Thymus (tissue), 11 donors: ENCODE measurements at regions not wholly inside any gene's neighbourhood (a gene's known extent, or its start where the extent isn't known, plus 50 kb on each side); places are given as distances from the start of the nearest gene placed in this dataset.

Experiments used
- DNase-seq, 9 donors: peaks; one replicate each; pipeline ENCODE4 v3.0.0-alpha.2; 2013; ENCODE audit warnings: low spot score in 9 of 9, low read depth in 6 of 9, missing footprints in 1 of 9
- H3K27ac ChIP-seq, 2 donors: one replicate each; pipeline ENCODE4 v1.5.1; 2013; ENCODE audit warnings: control low read depth in 1 of 2, low read depth in 1 of 2, low read length in 1 of 2, mild to moderate bottlenecking in 1 of 2, moderate library complexity in 1 of 2
- H3K27me3 ChIP-seq, 2 donors: one replicate each; pipeline ENCODE4 v1.5.1; 2013; ENCODE audit warnings: low read length in 1 of 2; ENCODE audit not compliant: control insufficient read depth in 2 of 2, insufficient read depth in 1 of 2
- H3K36me3 ChIP-seq, 2 donors: one replicate each; pipeline ENCODE4 v1.5.1; 2013; ENCODE audit warnings: low read length in 1 of 2, mild to moderate bottlenecking in 1 of 2, moderate library complexity in 1 of 2; ENCODE audit not compliant: control insufficient read depth in 2 of 2, insufficient read depth in 2 of 2
- H3K4me1 ChIP-seq, 2 donors: one replicate each; pipeline ENCODE4 v1.5.1; 2013; ENCODE audit warnings: low read length in 2 of 2; ENCODE audit not compliant: control insufficient read depth in 2 of 2, insufficient read depth in 2 of 2
- H3K4me3 ChIP-seq, 2 donors: one replicate each; pipeline ENCODE4 v1.5.1; 2013; ENCODE audit warnings: low read length in 2 of 2, control low read depth in 1 of 2, mild to moderate bottlenecking in 1 of 2
- H3K9me3 ChIP-seq, 2 donors: one replicate each; pipeline ENCODE4 v1.5.1; 2013; ENCODE audit warnings: low read length in 1 of 2, mild to moderate bottlenecking in 1 of 2; ENCODE audit not compliant: control insufficient read depth in 2 of 2, insufficient read depth in 1 of 2
- WGBS: extraction: QIAGEN DNeasy Blood & Tissue Kit; methylation state at CpG from one replicate; pipeline ENCODE4 v1.1.7; 2013; 5-methylcytosine and 5-hydroxymethylcytosine counted together
- donor health status: healthy.

DNA sequence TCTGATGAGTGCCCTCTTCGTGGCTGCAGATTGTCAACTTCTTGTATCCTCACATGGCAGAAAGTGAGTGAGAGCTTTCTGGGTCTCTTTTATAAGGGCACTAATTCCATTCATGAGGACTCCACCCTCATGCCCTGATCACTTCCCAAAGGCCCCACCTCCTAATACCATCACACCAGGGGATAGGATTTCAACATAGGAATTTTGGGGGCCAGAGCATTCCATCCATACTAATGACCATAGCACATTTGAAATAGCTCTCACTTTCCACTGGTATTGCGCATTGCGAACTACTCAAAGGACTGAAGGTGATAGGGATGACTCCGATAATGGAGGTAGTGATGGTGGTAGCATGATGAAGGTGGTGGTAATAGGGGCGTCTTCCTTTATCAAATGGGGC is 324.3 kb downstream of the PRL start:
- Histone ChIP-seq H3K36me3 (peaks cover 0 to 36% of the 10 kb centered on the region in 2 donors), H3K4me3 (no peak overlapping the region), H3K9me3 (peaks cover 1 to 6% of the 10 kb centered on the region in 2 donors), H3K4me1 (peaks cover 14 to 31% of the 10 kb centered on the region in 2 donors), H3K27ac (peak overlapping the region in 1 of 2 donors; percentile 31), H3K27me3 (no peaks in the 10 kb centered on the region)
- no peak for DNase-seq
- WGBS: 97% methylated on average over 5 of the region's 5 CpGs

DNA sequence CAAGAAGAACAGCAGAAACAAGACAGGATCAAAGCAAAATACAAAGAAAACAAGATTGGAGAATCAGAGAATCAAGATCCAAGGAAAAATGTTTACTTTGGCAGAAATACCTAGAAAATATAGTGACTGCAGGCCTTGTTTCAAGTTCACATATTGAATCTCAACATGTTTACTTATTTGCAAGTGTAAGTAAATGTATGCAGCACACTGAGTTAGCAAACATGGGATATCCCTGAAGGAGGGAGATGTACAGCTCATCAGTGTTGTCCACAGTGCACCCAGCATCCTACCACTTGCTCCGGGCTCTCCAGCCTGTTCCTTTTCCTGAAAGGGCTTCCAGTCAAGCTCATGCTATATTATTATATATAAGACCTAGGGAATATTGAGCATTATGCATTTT is 319.5 kb downstream of the PRL start:
- H3K4me1 ChIP-seq: peaks cover 3 to 10% of the 10 kb centered on the region in 2 donors

DNA sequence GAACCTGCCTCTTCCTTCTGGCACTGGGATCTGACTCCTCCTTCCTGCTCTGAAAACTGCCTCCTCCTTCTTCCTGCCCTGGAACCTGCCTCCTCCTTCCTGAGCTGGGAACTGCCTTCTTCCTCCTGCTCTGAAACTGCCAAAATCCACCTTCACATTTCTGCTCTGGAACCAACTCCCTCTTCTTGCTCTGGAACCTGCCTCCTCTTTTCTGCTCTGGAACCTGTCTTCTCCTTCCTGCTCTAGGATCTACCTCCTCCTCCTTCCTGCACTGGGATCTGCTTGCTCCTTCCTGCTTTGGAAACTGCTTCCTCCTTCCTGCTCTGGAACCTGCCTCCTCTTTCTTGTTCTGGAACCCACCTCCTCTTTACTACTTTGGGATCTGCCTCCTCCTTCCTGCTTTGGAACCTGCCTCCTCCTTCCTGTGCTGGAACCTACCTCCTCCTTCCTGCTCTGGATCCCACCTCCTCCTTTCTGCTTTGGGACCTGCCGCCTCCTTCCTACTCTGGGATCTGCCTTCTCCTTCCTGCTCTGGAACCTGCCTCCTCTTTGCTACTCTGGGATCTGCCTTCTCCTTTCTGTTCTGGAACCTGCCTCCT is 315.5 kb downstream of the PRL start:
- DNase-seq: no peak
- 97% methylated on average over 1 of the region's 1 CpG for WGBS
- Histone ChIP-seq H3K27me3 (no peaks in the 10 kb centered on the region), H3K36me3 (peaks cover 10 to 49% of the 10 kb centered on the region in 2 donors), H3K27ac (no peak overlapping the region), H3K9me3 (no peaks in the 10 kb centered on the region), H3K4me3 (no peak overlapping the region), H3K4me1 (peaks cover 5 to 7% of the 10 kb centered on the region in 2 donors)

More for the DNA sequence above, 319.5 kb downstream of the PRL start:
- H3K36me3 ChIP-seq: peaks cover 10 to 69% of the 10 kb centered on the region in 2 donors
- 98% methylated on average over 1 of the region's 1 CpG for WGBS
- no peak overlapping the region for H3K4me3 ChIP-seq
- no peak overlapping the region for H3K27ac ChIP-seq
- no peaks in the 10 kb centered on the region for H3K27me3 ChIP-seq
- peaks cover 1 to 6% of the 10 kb centered on the region in 2 donors for H3K9me3 ChIP-seq
- DNase-seq: no peak

DNA sequence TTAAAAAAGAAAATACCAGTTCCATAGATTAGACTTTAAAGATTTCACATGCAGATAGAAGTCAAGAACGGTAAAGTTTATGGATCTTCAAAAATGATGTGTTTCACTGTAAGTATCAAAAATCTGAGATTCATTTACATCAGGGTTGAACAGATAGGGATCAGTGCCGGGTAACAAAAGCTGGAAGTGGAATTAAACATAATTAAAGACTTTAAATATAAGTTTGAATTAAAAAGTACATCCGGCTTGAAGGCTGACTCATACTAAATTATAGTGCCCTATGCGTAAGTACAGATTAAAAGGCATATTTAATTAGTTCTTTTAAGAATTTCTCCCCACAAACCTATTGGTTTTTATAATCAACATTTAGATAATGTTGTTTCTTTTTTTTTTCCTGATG is 312.7 kb downstream of the PRL start:
- no peak overlapping the region for H3K27ac ChIP-seq
- H3K4me1 ChIP-seq: peaks cover 11 to 21% of the 10 kb centered on the region in 2 donors
- DNase-seq: no peak
- no peak overlapping the region for H3K4me3 ChIP-seq
- no peaks in the 10 kb centered on the region for H3K9me3 ChIP-seq
- peaks cover 10 to 43% of the 10 kb centered on the region in 2 donors for H3K36me3 ChIP-seq
- 95% methylated on average over 4 of the region's 4 CpGs for WGBS
- H3K27me3 ChIP-seq: no peaks in the 10 kb centered on the region

DNA sequence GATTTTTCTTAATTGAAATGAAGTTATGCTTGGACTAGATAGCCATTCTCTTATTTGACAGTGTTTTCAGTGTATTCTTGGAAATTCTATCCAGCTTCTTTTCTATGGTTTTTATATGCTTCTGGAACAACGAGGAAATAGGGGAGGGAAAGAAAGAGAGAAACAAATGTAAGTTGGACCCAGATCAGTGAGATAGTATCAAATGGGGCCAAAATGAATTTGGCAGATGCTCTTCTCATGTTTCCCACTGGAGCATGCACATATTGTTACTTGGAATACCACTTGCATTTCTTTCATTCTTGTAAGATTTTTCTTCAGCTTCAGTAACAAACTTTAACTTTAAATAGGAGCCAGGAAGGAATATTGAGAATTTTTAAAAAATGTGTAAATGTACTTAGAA is 312.3 kb downstream of the PRL start:
- 91% methylated on average over 1 of the region's 1 CpG for WGBS
- H3K4me1 ChIP-seq: peaks cover 11 to 21% of the 10 kb centered on the region in 2 donors
- H3K36me3 ChIP-seq: peaks cover 10 to 40% of the 10 kb centered on the region in 2 donors
- no peaks in the 10 kb centered on the region for H3K9me3 ChIP-seq
- no peaks in the 10 kb centered on the region for H3K27me3 ChIP-seq
- no peak overlapping the region for H3K4me3 ChIP-seq
- no peak for DNase-seq
- no peak overlapping the region for H3K27ac ChIP-seq

DNA sequence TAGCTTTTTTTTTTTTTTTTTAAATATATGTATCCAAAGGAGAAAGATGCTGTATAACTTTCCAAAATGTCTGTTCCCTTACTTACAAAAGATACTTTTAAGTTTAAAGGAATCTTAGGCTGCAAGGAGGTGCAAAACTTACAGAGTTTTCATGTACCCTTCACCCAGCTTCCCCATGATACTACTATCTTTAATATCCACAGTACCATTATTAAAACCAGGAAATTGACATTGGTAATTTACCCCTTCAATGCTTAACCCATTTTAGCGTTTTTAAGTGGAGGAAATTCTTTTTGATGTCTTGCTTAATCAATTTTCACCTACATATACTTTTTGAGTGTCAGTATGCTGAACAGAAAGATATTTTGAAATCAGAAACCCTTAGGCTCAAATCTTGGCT is 310.9 kb downstream of the PRL start:
- Histone ChIP-seq H3K36me3 (peaks cover 3 to 32% of the 10 kb centered on the region in 2 donors), H3K9me3 (no peaks in the 10 kb centered on the region), H3K27me3 (no peaks in the 10 kb centered on the region), H3K4me3 (no peak overlapping the region), H3K27ac (no peak overlapping the region), H3K4me1 (peaks cover 8 to 14% of the 10 kb centered on the region in 2 donors)
- 91% methylated on average over 1 of the region's 1 CpG for WGBS
- no peak for DNase-seq

DNA sequence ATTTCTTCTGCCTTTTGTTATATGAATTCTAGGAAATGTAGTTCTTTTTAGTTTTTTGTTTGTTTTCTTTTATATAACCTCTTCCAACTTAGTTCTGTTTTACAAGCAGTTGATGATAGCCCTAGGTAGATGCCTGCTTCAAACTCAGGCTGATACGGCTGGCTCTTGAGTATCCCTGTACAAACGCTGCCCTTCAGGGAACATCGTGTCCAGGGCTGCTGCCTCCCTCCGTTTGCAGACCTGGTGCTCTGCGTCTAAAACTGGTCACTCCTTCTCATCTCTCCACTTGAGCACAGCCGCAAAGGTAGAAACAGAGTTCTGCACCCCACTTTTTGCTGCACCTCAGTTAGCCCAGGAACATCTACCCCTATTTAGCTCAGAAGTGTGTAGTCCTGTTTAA is 310.1 kb downstream of the PRL start:
- no peak overlapping the region for H3K4me3 ChIP-seq
- 96% methylated on average over 6 of the region's 6 CpGs for WGBS
- H3K36me3 ChIP-seq: peaks cover 0 to 27% of the 10 kb centered on the region in 2 donors
- no peaks in the 10 kb centered on the region for H3K9me3 ChIP-seq
- H3K4me1 ChIP-seq: peaks cover 8 to 22% of the 10 kb centered on the region in 2 donors
- H3K27me3 ChIP-seq: no peaks in the 10 kb centered on the region
- no peak for DNase-seq
- H3K27ac ChIP-seq: peak overlapping the region; percentile 10 to 55

DNA sequence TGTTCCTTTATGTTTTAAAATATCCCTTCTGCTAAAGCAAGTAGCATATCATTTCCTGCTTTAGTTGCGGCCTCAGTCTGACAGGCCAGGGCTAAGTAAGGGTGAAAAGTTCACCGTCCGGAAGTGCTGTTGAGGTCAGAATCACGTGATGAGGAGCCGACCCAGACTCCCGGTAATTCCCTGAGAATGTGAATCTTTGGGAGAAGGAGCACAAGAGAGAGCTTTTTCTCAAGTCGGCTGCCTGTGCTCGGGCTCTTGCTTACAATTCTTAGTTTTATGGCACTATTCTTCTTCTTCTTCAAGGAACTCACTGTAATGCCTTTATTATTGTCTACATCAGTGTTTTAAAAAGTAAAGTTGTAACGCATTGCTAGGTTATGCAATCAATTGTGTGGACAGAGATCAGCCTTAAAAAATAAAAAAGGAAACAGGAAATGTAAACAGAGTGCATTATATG is 309.3 kb downstream of the PRL start:
- Histone ChIP-seq H3K27me3 (no peaks in the 10 kb centered on the region), H3K27ac (peak overlapping the region; percentile 55 to 61), H3K9me3 (no peaks in the 10 kb centered on the region), H3K4me1 (peaks cover 13 to 30% of the 10 kb centered on the region in 2 donors), H3K36me3 (peaks cover 0 to 21% of the 10 kb centered on the region in 2 donors), H3K4me3 (peak overlapping the region in 1 of 2 donors; percentile 5)
- 12% methylated on average over 9 of the region's 9 CpGs for WGBS
- peak in 4 of 9 donors; percentile 51 to 71 (median 55) for DNase-seq

DNA sequence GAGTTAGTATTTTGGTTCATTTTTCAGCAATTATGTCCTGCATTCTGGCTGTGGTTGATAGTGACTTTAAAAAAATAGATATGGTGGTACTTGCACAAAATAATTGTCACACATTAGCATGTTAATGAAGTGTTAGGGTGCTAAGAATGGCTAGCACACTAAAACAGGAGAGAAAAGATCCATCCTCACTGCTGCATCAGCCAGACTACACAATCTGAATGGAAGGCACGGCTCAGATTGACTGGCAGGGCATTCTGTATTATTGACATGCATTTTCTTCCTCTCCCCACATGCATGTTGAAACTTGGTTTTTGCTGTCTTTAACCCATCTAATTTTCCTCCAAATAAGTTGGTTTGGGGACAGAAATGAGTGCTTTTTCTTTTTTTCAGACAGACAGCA is 306.3 kb downstream of the PRL start:
- H3K36me3 ChIP-seq: peaks cover 0 to 25% of the 10 kb centered on the region in 2 donors
- no peaks in the 10 kb centered on the region for H3K27me3 ChIP-seq
- no peak for DNase-seq
- H3K4me3 ChIP-seq: no peak overlapping the region
- H3K9me3 ChIP-seq: no peaks in the 10 kb centered on the region
- WGBS: 94% methylated on average over 1 of the region's 1 CpG
- H3K27ac ChIP-seq: no peak overlapping the region
- H3K4me1 ChIP-seq: peaks cover 22 to 40% of the 10 kb centered on the region in 2 donors
